HG03571 (cell line): ENCODE measurements at regions not wholly inside any gene's neighbourhood (a gene's known extent, or its start where the extent isn't known, plus 50 kb on each side); places are given as distances from the start of the nearest gene placed in this dataset.

Experiments used
- ATAC-seq: cut with Tn5 transposase; IDR thresholded peaks from one replicate; pipeline ENCODE4 v1.9.1; 2021; ENCODE audit not compliant: unreplicated experiment

DNA sequence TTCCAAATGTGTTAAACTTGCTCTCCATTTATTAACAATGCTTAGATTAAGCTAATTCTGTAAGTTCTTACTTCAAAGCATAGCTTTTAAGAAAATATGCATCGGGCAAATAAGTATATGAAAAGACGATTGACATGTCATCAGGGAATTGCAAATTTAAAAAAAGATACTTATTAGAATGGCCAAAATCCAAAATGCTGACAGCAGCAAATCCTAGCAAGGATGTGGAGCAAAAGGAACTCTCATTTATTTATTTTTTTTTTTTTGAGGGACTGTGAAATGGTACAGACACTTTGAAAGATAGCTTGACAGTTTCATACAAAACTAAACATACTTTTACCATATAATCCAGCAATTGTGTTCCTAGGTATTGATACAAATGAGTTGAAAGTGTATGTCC is 779.5 kb upstream of the MDGA2 start:
- ATAC-seq = no peak

DNA sequence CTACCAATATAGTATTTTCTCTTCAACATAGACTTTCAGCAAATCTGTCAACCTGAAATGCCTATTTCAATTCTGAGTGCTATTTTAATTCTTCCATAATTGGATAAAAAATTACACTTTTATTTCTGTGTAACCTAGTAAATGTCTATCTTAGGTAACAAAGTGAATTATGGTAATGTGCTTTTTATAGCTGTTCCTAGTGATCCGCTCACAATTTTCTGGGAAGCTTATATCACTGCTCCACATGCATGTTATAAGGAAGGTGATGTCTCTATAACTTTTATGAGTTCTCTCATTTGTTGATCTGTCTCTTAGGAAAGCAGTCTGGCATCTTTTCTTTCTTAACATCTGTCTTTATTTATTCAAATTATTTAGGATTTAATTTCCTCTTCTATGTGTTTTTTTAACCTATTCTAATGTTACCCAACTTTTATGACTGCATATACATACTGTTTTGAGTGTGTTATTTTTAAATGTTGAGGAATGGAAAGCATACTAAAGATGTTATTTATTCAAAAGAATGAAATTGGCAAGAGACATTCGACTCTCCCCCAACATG is 777.1 kb upstream of the MDGA2 start:
- no peak for ATAC-seq

DNA sequence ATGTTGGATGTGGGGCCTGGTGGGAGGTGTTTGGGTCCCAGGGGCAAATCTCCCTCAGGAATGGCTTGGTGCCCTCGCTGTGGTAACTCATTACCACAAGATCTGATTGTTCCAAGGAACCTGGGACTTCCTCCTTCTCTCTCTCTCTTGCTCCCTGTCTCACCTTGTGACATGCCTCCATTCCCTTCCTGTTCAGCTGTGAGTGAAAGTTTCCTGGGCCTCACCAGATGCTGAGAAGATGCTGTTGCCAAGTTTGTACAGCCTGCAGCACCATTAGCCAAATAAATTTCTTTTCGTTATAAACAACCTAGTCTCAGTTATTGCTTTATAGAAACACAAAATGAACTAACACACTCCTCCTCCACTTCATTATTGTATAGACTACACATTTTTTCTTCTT is 759.8 kb upstream of the MDGA2 start:
- no peak for ATAC-seq

DNA sequence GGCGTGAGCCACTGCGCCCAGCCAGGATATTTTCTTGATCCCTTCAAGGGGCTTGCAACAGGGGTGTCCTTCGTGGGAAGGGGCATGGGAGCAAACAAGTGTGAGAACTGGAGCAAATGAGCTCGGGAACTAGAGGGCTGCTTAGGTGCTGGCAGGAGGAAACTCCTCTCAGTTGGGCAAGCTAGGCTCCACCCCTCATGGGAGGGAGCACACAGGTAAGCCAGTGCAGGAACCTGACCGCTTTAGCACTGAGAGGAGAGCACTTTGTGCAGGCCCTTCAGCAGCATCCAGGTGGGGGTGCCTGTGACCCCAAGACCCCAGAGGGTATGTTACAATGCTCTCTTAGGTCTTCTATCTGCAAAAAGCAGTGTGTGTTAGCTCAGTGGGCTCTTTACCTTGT is 755.4 kb upstream of the MDGA2 start:
- ATAC-seq = no peak

DNA sequence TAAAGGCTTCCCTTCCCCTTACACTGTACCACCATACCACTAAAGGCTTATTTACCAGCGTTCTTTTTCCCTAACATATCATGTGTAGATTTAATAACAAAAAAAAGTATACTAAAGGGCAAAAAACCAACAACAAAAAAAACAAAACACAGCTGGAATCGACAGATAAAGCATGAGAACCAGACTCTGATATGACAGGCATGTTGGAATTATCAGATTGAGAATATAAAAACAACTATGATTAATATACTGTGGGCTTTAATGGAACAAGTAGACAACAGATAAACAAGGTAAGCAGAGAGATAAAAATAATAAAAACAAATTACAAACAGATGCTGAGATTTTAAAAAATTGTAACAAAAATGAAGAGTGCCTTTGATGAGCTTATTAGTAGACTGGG is 754.1 kb upstream of the MDGA2 start:
- no peak for ATAC-seq

DNA sequence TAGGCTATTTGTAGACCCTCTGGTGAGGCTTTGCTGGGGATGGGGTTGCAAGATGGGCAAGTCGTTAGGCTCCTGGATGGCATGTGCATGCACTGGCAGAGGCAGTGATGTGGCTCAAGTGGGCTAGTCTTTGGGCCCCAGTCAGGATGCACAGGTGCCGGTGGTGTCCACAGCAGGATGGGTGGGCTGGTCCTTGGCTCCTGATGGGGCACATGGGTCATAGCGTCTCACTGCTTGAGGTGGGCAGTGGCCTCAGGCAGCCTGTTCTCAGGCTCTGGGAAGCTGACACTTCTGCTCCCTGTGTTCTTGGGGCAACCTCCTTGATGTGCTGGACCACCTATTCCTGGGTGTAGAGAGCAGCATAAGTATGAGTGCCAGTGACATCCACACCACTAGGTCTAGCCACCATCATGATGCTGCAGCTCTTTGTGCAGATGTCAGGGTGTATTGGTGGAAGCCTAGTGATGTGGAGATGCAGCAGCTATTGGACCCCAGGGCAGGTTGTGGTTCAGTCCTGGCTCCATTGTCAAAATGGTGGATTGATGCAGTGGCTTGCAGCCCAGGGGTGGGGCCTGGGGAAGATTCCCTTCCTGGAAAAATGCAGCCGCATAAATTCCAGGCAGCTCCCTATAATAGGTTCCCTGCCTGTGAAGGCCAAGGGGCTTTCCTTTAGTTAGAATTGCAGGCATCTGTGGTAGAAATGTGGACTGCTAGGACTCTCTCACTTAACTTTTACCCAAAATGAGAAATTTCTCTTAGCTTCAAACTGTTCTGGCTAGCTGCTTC is 742.5 kb upstream of the MDGA2 start:
- ATAC-seq = no peak

DNA sequence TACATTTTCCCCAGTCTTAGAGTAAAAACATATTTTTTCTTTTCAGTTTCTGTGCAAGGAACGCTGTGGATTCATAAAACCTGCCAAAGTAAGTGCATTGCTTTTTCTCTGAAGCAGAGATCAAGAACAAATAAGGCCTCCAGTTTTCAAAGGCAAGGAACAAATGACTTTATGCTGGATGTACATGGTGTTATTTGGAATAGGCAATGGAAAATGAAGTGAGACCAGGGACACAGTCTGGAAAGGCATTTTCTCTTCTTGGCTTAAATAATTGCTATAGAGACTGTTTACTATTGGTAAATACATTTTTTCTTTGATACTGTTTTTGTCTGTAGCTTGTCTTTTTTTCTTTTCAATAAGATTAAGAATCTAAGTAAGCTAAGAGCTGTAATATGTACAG is 725.9 kb upstream of the MDGA2 start:
- ATAC-seq = no peak

DNA sequence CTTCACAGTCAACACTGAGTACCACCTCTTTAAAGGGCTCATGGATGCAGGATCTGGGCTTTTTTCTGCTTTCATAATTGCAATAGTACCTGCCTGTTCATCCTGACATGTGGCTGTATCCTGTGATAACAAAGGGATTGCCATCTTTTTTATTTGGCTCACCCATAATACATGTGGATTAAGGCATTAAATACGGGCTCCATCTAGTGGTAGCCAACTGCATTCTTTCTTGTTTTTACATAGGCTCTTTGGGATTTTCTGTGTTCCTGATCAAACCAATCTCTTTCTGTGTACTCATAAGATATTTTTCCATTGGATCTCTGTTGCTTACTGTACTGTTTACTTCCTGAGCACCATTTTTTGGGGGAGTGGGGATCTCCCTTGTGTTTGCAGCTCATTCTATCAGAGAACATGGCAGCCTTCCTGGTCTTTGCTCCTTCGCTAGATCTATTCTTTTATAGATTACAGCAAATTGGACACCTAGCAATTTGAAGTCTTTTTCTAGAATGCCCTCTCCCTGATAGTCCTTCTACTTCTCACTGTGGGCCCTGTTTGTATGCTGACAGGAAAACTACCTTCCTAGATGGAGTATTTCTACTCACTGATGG is 723.4 kb upstream of the MDGA2 start:
- no peak for ATAC-seq

DNA sequence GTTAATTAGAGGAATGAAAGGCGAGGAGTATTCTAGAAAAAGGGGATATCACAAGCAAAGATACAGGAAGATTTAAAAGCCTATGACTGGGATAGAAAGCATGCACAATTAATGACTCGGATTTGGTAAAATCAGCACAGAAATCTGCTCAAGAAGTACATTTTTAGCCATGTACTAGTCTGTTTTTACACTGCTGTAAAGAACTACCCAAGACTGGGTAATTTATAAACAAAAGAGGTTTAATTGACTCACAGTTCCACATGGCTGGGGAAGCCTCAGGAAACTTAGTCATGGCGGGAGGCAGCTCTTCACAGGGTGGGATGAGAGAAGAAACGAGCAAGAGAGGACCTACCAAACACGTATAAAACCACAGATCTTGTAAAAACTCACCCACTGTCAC is 716.3 kb upstream of the MDGA2 start:
- no peak for ATAC-seq

DNA sequence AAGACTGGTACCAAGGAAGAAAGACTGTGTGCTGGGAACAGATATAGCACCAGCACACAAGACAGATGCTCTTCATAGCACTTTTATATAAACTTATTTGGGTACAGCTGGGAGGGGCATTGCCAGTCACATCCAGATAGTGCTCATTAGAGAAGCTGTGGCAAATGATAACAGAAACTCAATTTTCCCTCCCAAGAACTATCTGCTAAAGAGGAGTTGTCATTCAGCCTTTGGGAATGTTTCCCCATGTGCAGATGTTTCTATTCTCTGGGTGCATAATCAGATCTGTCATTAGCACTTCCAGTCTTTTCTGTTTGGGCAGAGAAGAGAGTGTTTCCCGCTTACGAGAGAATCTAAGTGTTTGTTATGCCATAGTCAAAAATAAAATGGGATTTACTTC is 714.9 kb upstream of the MDGA2 start:
- ATAC-seq = no peak

DNA sequence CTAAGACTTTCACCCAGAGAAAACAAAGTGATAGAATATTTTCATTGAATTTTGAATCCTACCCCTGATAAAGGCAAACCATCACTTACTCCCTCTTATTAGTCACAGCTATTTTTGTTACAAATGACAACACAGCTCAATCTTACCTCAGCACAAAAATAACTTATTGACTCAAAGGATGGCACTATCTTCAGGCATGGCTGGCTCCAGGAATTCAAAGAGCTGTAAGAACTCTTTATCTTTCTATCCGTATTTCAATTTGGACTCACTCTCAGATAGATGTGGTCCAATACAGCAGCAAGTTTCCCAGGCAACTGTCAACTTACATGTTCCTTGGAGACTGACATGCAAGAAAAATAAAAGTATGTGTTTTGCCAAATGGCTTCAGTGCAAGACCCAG is 709.4 kb upstream of the MDGA2 start:
- no peak for ATAC-seq

DNA sequence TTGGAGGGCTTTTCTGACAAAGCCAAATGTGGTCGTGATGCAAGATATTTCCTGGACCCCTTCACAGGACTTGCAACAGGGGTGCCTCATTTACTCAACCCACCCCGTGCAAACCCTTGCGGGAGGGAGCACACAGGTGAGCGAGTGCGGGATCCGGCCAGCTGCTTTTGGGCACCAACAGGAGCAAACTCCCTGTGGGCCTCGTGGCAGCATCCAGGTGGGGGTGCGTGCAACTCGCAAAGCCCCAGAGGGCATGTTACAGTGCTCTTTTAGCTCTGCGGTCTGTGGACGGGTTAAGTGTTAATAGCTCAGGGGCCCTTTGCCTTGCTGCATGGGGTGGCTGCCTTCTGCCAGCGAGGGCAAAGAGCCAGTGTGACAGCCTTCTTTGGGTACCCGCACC is 707.6 kb upstream of the MDGA2 start:
- no peak for ATAC-seq

DNA sequence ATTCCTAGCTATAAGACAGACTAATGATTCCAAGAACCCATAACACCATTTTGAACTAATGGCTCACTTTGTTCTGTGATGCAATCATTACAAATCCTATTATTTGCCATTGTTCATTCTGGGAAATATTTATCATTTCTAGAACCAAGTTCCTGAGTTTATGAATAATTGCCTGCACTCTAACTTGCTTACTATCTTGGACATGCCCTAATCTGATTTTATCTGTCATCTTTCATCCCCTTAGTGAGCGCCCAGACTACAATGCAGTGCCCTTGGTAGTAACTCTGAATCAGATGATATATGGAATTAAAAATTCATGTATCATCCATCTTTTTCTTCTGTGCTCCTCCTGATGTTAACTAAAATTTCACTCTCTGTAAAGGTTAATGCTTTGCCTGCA is 703.1 kb upstream of the MDGA2 start:
- no peak for ATAC-seq

DNA sequence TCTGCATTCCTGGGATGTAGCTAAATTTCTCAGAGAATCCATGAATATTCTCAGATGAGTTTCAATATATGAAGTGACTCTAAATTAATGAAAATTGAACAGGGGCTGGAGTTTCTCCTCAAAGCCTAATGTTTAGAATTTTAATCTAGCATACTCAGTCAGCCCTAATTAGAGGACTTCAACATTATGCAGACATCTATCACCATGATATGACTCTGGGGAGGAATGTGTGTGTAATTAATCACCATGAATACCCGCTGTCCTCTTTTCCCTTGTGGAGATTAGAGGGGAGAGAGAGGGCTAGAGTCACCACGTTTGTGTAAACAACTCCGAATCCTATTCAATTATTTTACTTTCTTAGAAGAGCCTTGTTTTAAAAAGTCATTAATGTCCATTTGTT is 698.6 kb upstream of the MDGA2 start:
- no peak for ATAC-seq

DNA sequence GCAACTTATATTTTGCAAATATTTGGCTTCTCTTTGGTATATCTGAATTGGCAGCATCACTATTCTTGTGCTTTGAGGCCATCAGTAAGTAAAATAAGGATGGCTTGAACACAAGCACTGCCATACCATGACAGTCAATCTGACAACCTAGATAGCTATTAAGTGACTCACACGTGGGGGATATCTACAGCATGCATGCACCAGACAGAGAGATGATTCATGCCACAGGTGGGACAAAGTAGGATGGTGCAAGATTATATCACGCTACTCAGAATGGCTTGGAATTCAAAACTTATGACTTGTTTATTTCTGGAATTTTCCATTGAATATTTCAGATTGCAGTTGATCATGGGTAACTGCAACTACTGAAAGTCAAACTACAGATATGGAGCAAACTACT is 675.6 kb upstream of the MDGA2 start:
- no peak for ATAC-seq

DNA sequence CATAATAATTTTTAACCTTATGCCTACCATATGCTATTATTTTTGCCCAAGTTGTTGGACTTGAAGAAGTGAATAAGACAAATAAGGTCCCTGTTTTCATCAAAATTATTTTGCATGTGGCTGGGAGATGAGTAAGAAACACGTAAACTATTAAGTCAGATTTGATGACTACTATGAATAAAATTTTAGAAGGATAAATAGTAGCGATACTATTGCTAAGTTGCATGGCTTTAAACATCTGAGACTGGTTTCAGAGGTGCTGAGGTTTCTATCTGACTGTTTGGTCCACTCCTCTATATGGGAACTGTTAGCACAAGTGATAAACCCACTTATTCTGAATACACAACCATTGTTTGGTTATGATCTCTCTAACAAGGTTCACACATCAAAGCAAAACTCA is 674.3 kb upstream of the MDGA2 start:
- no peak for ATAC-seq

DNA sequence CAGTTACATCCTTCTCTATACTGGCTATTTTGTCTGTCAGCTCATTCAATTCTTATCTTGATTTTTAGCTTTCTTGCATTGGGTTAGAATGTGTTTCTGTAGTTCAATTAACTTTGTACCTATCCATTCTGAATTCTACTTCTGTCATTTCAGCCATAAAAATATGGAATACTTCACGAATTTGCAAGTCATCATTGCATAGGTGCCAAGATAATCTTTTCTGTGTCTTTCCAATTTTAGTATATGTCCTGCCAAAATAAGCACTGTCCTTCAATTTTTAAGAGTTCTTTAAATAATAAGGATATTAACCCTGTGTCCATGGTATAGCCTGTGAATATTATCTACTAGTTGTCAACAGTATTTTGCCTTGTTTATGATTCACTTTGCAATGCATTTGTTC is 665.7 kb upstream of the MDGA2 start:
- ATAC-seq = no peak

DNA sequence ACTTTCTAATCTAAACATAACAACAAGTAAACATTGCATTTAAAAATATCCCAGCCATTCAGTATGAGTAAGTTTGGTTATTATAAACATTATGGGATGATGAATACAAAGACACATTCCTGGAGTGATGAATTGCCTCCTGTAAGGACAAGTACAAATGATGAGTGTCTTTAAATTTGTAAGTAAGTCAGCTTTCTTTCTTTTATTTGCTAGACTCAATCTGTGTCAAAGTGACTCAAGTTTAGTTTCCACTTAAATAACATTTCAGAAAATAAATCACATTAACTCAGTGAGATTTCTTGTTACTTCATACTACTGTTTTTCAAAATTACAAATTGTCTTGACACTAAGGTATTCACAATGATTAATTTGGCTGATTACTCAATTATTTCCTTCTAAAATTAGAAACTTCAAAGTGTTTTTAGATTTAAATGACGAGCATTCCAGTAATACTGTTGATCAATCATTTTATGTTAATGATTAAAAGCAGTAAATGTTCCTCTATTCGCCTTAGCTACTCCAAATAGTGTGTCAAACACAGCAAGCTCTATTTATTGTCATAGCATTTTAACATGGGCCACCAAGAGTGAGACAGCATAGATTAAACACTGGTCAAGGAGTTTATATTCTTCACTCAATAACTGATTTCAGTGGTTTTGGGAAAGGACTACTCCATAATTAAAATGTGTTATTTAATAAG is 658.0 kb upstream of the MDGA2 start:
- no peak for ATAC-seq

DNA sequence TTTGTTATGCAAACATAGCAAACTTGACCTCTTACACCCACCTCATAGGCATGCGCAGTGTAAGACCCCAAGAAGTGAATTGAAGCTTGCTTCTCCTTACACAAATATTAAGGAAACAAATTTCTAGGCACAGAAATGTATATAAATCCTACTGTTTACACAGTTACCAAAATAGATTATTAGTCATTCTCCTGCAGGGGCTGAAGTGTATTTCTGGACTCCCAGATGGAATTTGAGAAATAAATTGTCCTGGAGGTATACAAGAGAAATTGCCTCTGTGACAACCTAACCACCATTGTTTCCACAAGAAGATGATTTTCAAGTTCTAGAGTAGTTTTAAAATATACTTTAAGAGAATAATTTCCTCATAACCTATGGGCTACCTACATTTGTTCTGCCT is 656.0 kb upstream of the MDGA2 start:
- no peak for ATAC-seq

DNA sequence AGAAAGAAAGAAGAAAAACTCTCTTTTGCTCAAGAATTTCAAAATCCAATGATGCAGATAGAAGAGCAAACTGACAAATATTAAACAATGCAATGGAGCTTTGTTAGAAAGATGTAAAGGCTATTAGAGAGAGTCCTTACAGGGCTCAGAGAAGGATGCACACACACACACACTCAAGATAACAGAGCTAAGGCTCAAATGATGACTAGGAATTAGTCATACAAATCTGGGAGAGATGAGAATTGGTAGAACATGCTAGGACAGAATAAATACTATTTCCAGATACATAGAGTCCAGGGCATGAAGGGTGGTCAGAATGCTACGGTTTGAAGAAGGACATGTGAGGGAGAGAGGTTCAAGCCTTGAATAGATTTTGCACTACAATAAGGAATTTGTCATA is 650.1 kb upstream of the MDGA2 start:
- no peak for ATAC-seq

DNA sequence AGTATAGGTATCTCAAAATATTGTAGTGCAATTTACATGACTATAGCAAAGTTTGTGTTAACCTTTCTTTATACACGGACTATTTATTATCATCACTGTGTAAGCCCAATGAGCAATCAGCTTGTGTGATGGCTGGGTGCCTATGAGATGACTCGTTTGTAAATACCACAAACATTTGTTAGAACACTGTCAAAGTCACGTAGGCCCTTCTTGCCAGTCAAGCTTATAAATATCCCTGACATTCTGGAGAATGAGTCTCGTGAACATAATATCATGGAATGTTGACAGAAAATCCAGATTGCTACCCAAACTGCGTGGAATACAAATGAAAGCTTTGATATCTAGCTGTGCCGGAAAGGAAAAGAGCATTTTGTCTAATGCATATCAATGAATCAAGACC is 648.3 kb upstream of the MDGA2 start:
- ATAC-seq = no peak

DNA sequence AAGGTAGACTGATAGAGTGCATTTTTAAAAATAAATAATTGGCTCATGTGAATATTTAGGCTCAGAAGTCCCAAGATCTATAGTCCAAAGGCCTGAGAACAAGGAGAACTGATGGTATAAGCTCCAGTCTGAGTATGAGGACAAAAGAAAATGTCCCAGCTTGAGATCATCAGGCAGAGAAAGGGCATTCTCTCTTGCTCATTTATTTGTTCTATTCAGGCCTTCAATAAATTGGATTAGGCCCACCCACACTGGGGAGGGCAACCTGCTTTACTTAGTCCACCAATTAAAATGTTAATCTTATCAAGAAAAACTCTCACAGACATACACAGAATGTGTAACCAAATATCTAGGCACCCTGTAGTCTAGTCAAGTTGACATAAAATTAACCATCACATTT is 644.4 kb upstream of the MDGA2 start:
- no peak for ATAC-seq
